ENCODE measurements at regions not wholly inside any gene's neighbourhood (a gene's known extent, or its start where the extent isn't known, plus 50 kb on each side); places are given as distances from the start of the nearest gene placed in this dataset.

GRCh38 chr15:75107908-75108838 lies 84.8 kb downstream of the PPCDC start:
- TF ChIP-seq CTCF (conservative IDR thresholded peaks at IDR 0.05; ENCODE audit: low read depth, low read length) (no peak), EZH2 (IDR thresholded peaks at IDR 0.05; ENCODE audit: low read length, unreplicated experiment) (no peak), EZH2phosphoT487 (IDR thresholded peaks at IDR 0.05; ENCODE audit: borderline replicate concordance, low read length) (no peak)
- no peaks in the 10 kb centered on the region for H3K79me2 ChIP-seq (ENCODE audit: low read length)
- peak overlapping the region; percentile 39; the same call in 1 of the 2 replicates for H3K4me3 ChIP-seq (ENCODE audit: low read length)
- intact Hi-C loops (cut with micrococcal nuclease), result loop anchor here (5.0 kb wide), 1 partner anchor 94 kb away; the partner anchor contains the start of gene C15orf39
- H3K4me2 ChIP-seq (ENCODE audit: low read length), result peak overlapping the region; percentile 75
- CTCF ChIA-PET, result no interaction called here
- POLR2A ChIA-PET (ENCODE audit: unreplicated experiment), result interaction anchor here (0.5 to 0.6 kb wide), 2 partner anchors 42 to 338 kb away, joined by 3 to 9 read pairs; no protein-coding TSS in a partner anchor
- H3K9ac ChIP-seq (ENCODE audit: low read length), result peak overlapping the region; percentile 57
- H4K20me1 ChIP-seq (ENCODE audit: low read length), result no peaks in the 10 kb centered on the region
- H3F3A ChIP-seq (ENCODE audit: low read length, unreplicated experiment), result peaks cover 3% of the 10 kb centered on the region
- H3K9me3 ChIP-seq (ENCODE audit: low read length), result no peaks in the 10 kb centered on the region
- peaks cover 44% of the 10 kb centered on the region for H3K4me1 ChIP-seq (ENCODE audit: insufficient read depth, low read length)
- no peaks in the 10 kb centered on the region for H3K9me2 ChIP-seq (replicated peaks; ENCODE audit: low read length)
- no TSS peak for BruUV-seq (replicated peaks)
- H2AFZ ChIP-seq (ENCODE audit: low read length), result no peak overlapping the region
- H3K27me3 ChIP-seq (ENCODE audit: low read length), result no peaks in the 10 kb centered on the region
- peak; percentile 43 for ATAC-seq
- peak overlapping the region; percentile 87 for H3K27ac ChIP-seq (ENCODE audit: low read length)
- no peaks in the 10 kb centered on the region for H3K36me3 ChIP-seq (ENCODE audit: low read depth, low read length)
- DNase-seq, result peak; percentile 91

GRCh38 chr15:75109021-75109735 lies 85.8 kb downstream of the PPCDC start:
- no peaks in the 10 kb centered on the region for H3K36me3 ChIP-seq (ENCODE audit: low read depth, low read length)
- no peaks in the 10 kb centered on the region for H3K9me3 ChIP-seq (ENCODE audit: low read length)
- TF ChIP-seq CTCF (conservative IDR thresholded peaks at IDR 0.05; ENCODE audit: low read depth, low read length), result no peak
- TF ChIP-seq EZH2 (IDR thresholded peaks at IDR 0.05; ENCODE audit: low read length, unreplicated experiment), result no peak
- intact Hi-C loops (cut with micrococcal nuclease), result loop anchor here (5.0 kb wide), 1 partner anchor 93 kb away; the partner anchor contains the start of gene C15orf39
- no peaks in the 10 kb centered on the region for H3K79me2 ChIP-seq (ENCODE audit: low read length)
- H2AFZ ChIP-seq (ENCODE audit: low read length), result no peak overlapping the region
- DNase-seq, result no peak
- H3F3A ChIP-seq (ENCODE audit: low read length, unreplicated experiment), result peaks cover 3% of the 10 kb centered on the region
- H4K20me1 ChIP-seq (ENCODE audit: low read length), result no peaks in the 10 kb centered on the region
- H3K27me3 ChIP-seq (ENCODE audit: low read length), result no peaks in the 10 kb centered on the region
- H3K4me1 ChIP-seq (ENCODE audit: insufficient read depth, low read length), result peaks cover 43% of the 10 kb centered on the region
- no peak overlapping the region for H3K4me3 ChIP-seq (ENCODE audit: low read length)
- BruUV-seq (replicated peaks), result no TSS peak
- no peak for ATAC-seq
- CTCF ChIA-PET, result no interaction called here
- POLR2A ChIA-PET (ENCODE audit: unreplicated experiment), result no interaction called here
- H3K4me2 ChIP-seq (ENCODE audit: low read length), result peak overlapping the region; percentile 75
- peak overlapping the region; percentile 24; the same call in 1 of the 2 replicates for H3K9ac ChIP-seq (ENCODE audit: low read length)
- H3K27ac ChIP-seq (ENCODE audit: low read length), result peak overlapping the region; percentile 87
- H3K9me2 ChIP-seq (replicated peaks; ENCODE audit: low read length), result no peaks in the 10 kb centered on the region
